PC-9 (cell line): ENCODE measurements at regions not wholly inside any gene's neighbourhood (a gene's known extent, or its start where the extent isn't known, plus 50 kb on each side); places are given as distances from the start of the nearest gene placed in this dataset.

Source experiments
- BruUV-seq: library from RNA; stranded (reverse); fragments of 400-500 nt; replicated peaks from 2 replicates; lab custom pipeline; 2021; lab: Mats Ljungman, UMichigan
- CTCF ChIA-PET: fragments of 300-600 bp; sonication (Branson Sonifier 250); formaldehyde crosslinking; loops from one replicate; lab custom pipeline; 2022; ENCODE audit warnings: antibody characterized with exemption; lab: Charles Lee
- POLR2A ChIA-PET: fragments of 300-600 bp; sonication (Branson Sonifier 250); formaldehyde crosslinking; loops from one replicate; lab custom pipeline; 2022; ENCODE audit warnings: antibody characterized with exemption; ENCODE audit not compliant: unreplicated experiment; lab: Charles Lee
- DNase-seq, 2 experiments: peaks; one replicate each; pipeline versions ENCODE4 v3.0.0 to v3.0.0-alpha.2; 2015 to 2022; ENCODE audit warnings: mixed read lengths in 1 of 2
- H2AFZ ChIP-seq: fragments of 200-600 bp; sonication (generic); 2 replicates; pipeline ENCODE4 v1.8.1; 2017; ENCODE audit warnings: antibody characterized with exemption
- H3F3A ChIP-seq: fragments of 200-600 bp; sonication (generic); 2 replicates; pipeline ENCODE4 v1.8.1; 2017; ENCODE audit warnings: antibody characterized with exemption, mild to moderate bottlenecking, low read depth; ENCODE audit not compliant: insufficient read depth
- H3K27ac ChIP-seq: fragments of 200-600 bp; sonication (generic); 2 replicates; pipeline ENCODE4 v1.6.1; 2016; ENCODE audit warnings: mixed run types
- H3K27me3 ChIP-seq: fragments of 200-600 bp; sonication (generic); 2 replicates; pipeline ENCODE4 v1.6.1; 2016; ENCODE audit warnings: low read depth, mixed run types; ENCODE audit not compliant: insufficient read depth
- H3K36me3 ChIP-seq: fragments of 200-600 bp; sonication (generic); 2 replicates; pipeline ENCODE4 v1.6.1; 2016; ENCODE audit warnings: low read depth, mixed run types
- H3K4me1 ChIP-seq: fragments of 200-600 bp; sonication (generic); replicated peaks from 2 replicates; pipeline ENCODE4 v1.6.1; 2016; ENCODE audit warnings: mixed run types; ENCODE audit not compliant: insufficient read depth
- H3K4me2 ChIP-seq: fragments of 200-600 bp; sonication (generic); 2 replicates; pipeline ENCODE4 v1.6.1; 2017; ENCODE audit warnings: mixed run types
- H3K4me3 ChIP-seq: fragments of 200-600 bp; sonication (generic); 2 replicates; pipeline ENCODE4 v1.6.1; 2016; ENCODE audit warnings: mixed run types
- H3K79me2 ChIP-seq: fragments of 200-600 bp; sonication (generic); 2 replicates; pipeline ENCODE4 v1.6.1; 2017; ENCODE audit warnings: low read depth, mixed run types
- H3K9me2 ChIP-seq: fragments of 200-600 bp; sonication (generic); 2 replicates; pipeline ENCODE4 v1.8.1; 2017; ENCODE audit warnings: mild to moderate bottlenecking; ENCODE audit not compliant: insufficient read depth
- H3K9me3 ChIP-seq: fragments of 200-600 bp; sonication (generic); 2 replicates; pipeline ENCODE4 v1.8.1; 2016; ENCODE audit warnings: low read depth; ENCODE audit not compliant: insufficient read depth
- H4K20me1 ChIP-seq: fragments of 200-600 bp; sonication (generic); 2 replicates; pipeline ENCODE4 v1.8.1; 2017; ENCODE audit not compliant: insufficient read depth
- CTCF ChIP-seq: fragments of 200-600 bp; sonication (generic); conservative IDR thresholded peaks from 2 replicates; pipeline ENCODE4 v1.6.1; 2017; ENCODE audit warnings: mixed run types, antibody characterized with exemption, mild to moderate bottlenecking, moderate library complexity
- EZH2 ChIP-seq: fragments of 200-600 bp; sonication (generic); IDR thresholded peaks from 2 replicates; pipeline ENCODE4 v1.8.0; 2017; ENCODE audit warnings: antibody characterized with exemption, low read depth
- intact Hi-C: fragments of 100-400 bp; cut with micrococcal nuclease; formaldehyde crosslinking; loops from one replicate; pipeline ENCODE4 v1.10.0; 2022; ENCODE audit not compliant: unreplicated experiment

GRCh38 chr4:175531405-175532091 lies 280.5 kb downstream of the GPM6A start:
- Histone ChIP-seq H3K36me3 (no peaks in the 10 kb centered on the region), H3K27ac (no peak overlapping the region), H3K9me3 (no peaks in the 10 kb centered on the region), H3K4me2 (no peak overlapping the region), H2AFZ (no peak overlapping the region), H3K27me3 (no peaks in the 10 kb centered on the region), H3F3A (no peaks in the 10 kb centered on the region), H3K4me1 (no peaks in the 10 kb centered on the region), H3K9me2 (no peaks in the 10 kb centered on the region), H3K4me3 (no peak overlapping the region), H3K79me2 (no peaks in the 10 kb centered on the region), H4K20me1 (no peaks in the 10 kb centered on the region)
- no peak for DNase-seq
- POLR2A ChIA-PET: interaction anchor here (0.7 kb wide), 1 partner anchor 12 kb away, joined by 19 read pairs; no protein-coding TSS in a partner anchor
- CTCF ChIA-PET: interaction anchor here (0.7 kb wide), 1 partner anchor 661 kb away, joined by 6 read pairs; no protein-coding TSS in a partner anchor
- TF ChIP-seq EZH2: no peak
- no peak for TF ChIP-seq CTCF
- BruUV-seq: no TSS peak
- intact Hi-C loops: no loop called here

GRCh38 chr4:175536852-175537453 lies 275.1 kb downstream of the GPM6A start:
- Histone ChIP-seq H3K4me1 (no peaks in the 10 kb centered on the region), H3K27ac (no peak overlapping the region), H3K27me3 (no peaks in the 10 kb centered on the region), H3K4me2 (no peak overlapping the region), H3K9me3 (no peaks in the 10 kb centered on the region), H3K9me2 (no peaks in the 10 kb centered on the region), H3K36me3 (no peaks in the 10 kb centered on the region), H4K20me1 (no peaks in the 10 kb centered on the region), H3K79me2 (no peaks in the 10 kb centered on the region), H3F3A (no peaks in the 10 kb centered on the region), H2AFZ (no peak overlapping the region), H3K4me3 (no peak overlapping the region)
- no TSS peak for BruUV-seq
- intact Hi-C loops: loop anchor here (1.0 to 5.0 kb wide), 4 partner anchors 663 to 1170 kb away; no protein-coding TSS in a partner anchor
- peak in 1 of 2 experiments; percentile 35 for DNase-seq
- TF ChIP-seq EZH2 (no peak), CTCF (peak; percentile 67)
- POLR2A ChIA-PET: no interaction called here
- CTCF ChIA-PET: interaction anchor here (0.6 kb wide), 1 partner anchor 469 kb away, joined by 3 read pairs; no protein-coding TSS in a partner anchor

GRCh38 chr4:175539498-175539897 lies 272.6 kb downstream of the GPM6A start:
- Histone ChIP-seq H3K9me3 (no peaks in the 10 kb centered on the region), H3K9me2 (no peaks in the 10 kb centered on the region), H3K27me3 (no peaks in the 10 kb centered on the region), H3F3A (no peaks in the 10 kb centered on the region), H3K4me3 (no peak overlapping the region), H4K20me1 (no peaks in the 10 kb centered on the region), H3K79me2 (no peaks in the 10 kb centered on the region), H3K27ac (no peak overlapping the region), H3K4me2 (no peak overlapping the region), H3K36me3 (no peaks in the 10 kb centered on the region), H2AFZ (no peak overlapping the region), H3K4me1 (no peaks in the 10 kb centered on the region)
- intact Hi-C loops: loop anchor here (5.0 kb wide), 1 partner anchor 907 kb away; no protein-coding TSS in a partner anchor
- DNase-seq: no peak
- TF ChIP-seq EZH2 (no peak), CTCF (no peak)
- POLR2A ChIA-PET: no interaction called here
- BruUV-seq: no TSS peak
- CTCF ChIA-PET: no interaction called here
